HepG2 (cell line): ENCODE measurements at regions not wholly inside any gene's neighbourhood (a gene's known extent, or its start where the extent isn't known, plus 50 kb on each side); places are given as distances from the start of the nearest gene placed in this dataset.

Source experiments
- ATAC-seq: fragments of 200-7000 bp; cut with Tn5 transposase; 3 replicates; pipeline ENCODE4 v1.9.1; 2020; ENCODE audit warnings: mild to moderate bottlenecking, moderate library complexity
- BruUV-seq: library from RNA; stranded (reverse); fragments of 400-500 nt; replicated peaks from 2 replicates; lab custom pipeline; 2021; lab: Mats Ljungman, UMichigan
- CTCF ChIA-PET: fragments of 300-600 bp; formaldehyde crosslinking; extraction: SDS; loops from one replicate; lab custom pipeline; 2021; ENCODE audit warnings: low total read pairs, inconsistent platforms, low intra/inter-chr PET ratio; lab: Yijun Ruan, JAX
- POLR2A ChIA-PET: fragments of 350-600 bp; sonication (Branson Sonifier 250); formaldehyde crosslinking; loops from one replicate; lab custom pipeline; 2020; ENCODE audit warnings: antibody characterized with exemption, inconsistent platforms; lab: Yijun Ruan, JAX
- DNase-seq: peaks from one replicate; pipeline ENCODE4 v3.0.0-alpha.2; 2015; ENCODE audit warnings: low spot score
- FAIRE-seq: peaks from 3 replicates; lab custom pipeline; 2011; peaks lifted over from hg19 to GRCh38; lab: Jason Lieb, UNC
- H2AFZ ChIP-seq: one replicate; pipeline ENCODE4 v1.6.1; 2011; ENCODE audit warnings: low read length, inconsistent platforms
- H3K27ac ChIP-seq: fragments of 300-600 bp; 3 replicates; pipeline ENCODE4 v1.8.0; 2011; ENCODE audit warnings: mixed run types, mild to moderate bottlenecking, mixed read lengths, low read length, inconsistent platforms; ENCODE audit not compliant: insufficient read depth; ENCODE audit errors: extremely low read length
- H3K27me3 ChIP-seq, 2 experiments: fragments of 200-600 bp in 1 of 2; 2 replicates in 1 of 2; 3 replicates in 1 of 2; pipeline versions ENCODE4 v1.6.0 to v1.8.0; 2011; ENCODE audit warnings: low read length in 2 of 2, mild to moderate bottlenecking in 2 of 2, moderate library complexity in 2 of 2, inconsistent platforms in 1 of 2; ENCODE audit not compliant: insufficient read depth in 2 of 2, control insufficient read depth in 1 of 2
- H3K36me3 ChIP-seq, 2 experiments: fragments of 200-600 bp in 1 of 2; replicated peaks in 1 of 2; 2 replicates in 1 of 2; 3 replicates in 1 of 2; pipeline versions ENCODE4 v1.5.1 to v1.8.0; 2011; ENCODE audit warnings: low read length in 2 of 2, inconsistent platforms in 1 of 2; ENCODE audit not compliant: insufficient read depth in 2 of 2, control insufficient read depth in 1 of 2
- H3K4me1 ChIP-seq: 2 replicates; pipeline ENCODE4 v1.5.1; 2012; ENCODE audit warnings: low read length, inconsistent platforms; ENCODE audit not compliant: insufficient read depth
- H3K4me2 ChIP-seq: 2 replicates; pipeline ENCODE4 v1.6.0; 2011; ENCODE audit warnings: low read depth, low read length, inconsistent platforms
- H3K4me3 ChIP-seq, 3 experiments: fragments of 200-600 bp in 1 of 3; sonication (generic), shearing (Covaris generic) in 1 of 3; replicated peaks in 1 of 3; 2 replicates each; pipeline ENCODE4 v1.5.1; 2011 to 2016; ENCODE audit warnings: low read length in 3 of 3, inconsistent platforms in 2 of 3, low read depth in 2 of 3, mild to moderate bottlenecking in 2 of 3, control low read depth in 1 of 3, mixed read lengths in 1 of 3; ENCODE audit not compliant: insufficient read depth in 1 of 3
- H3K79me2 ChIP-seq: one replicate; pipeline ENCODE4 v1.6.1; 2011; ENCODE audit warnings: low read length, inconsistent platforms; ENCODE audit not compliant: insufficient read depth
- H3K9ac ChIP-seq: 2 replicates; pipeline ENCODE4 v1.6.0; 2011; ENCODE audit warnings: mild to moderate bottlenecking, low read depth, low read length, inconsistent platforms; ENCODE audit not compliant: insufficient read depth
- H3K9me3 ChIP-seq: 2 replicates; pipeline ENCODE4 v1.5.1; 2012; ENCODE audit warnings: mild to moderate bottlenecking, low read length
- H4K20me1 ChIP-seq: 2 replicates; pipeline ENCODE4 v1.6.0; 2011; ENCODE audit warnings: inconsistent platforms, mild to moderate bottlenecking, low read length, moderate library complexity; ENCODE audit not compliant: insufficient read depth
- ELF3 ChIP-seq: IDR thresholded peaks from 2 replicates; pipeline ENCODE4 v1.6.1; 2016; ENCODE audit warnings: missing genetic modification reagents, missing compliant biosample characterization
- ETV5 ChIP-seq: IDR thresholded peaks from 2 replicates; pipeline ENCODE4 v1.6.1; 2018; ENCODE audit warnings: missing biosample characterization, missing genetic modification reagents, inconsistent platforms, borderline replicate concordance
- FOXP1 ChIP-seq, 2 experiments: fragments of 450-650 bp in 1 of 2; IDR thresholded peaks; 2 replicates each; pipeline ENCODE4 v1.6.1; 2017 to 2018; ENCODE audit warnings: antibody characterized with exemption in 1 of 2
- ISL2 ChIP-seq: sonication (generic); formaldehyde crosslinking; IDR thresholded peaks from 2 replicates; pipeline ENCODE4 v1.5.0; 2020; ENCODE audit warnings: missing genetic modification reagents
- MTA3 ChIP-seq: sonication (generic); formaldehyde crosslinking; IDR thresholded peaks from 2 replicates; pipeline ENCODE4 v1.4.0; 2020; ENCODE audit warnings: missing genetic modification reagents
- NCOA1 ChIP-seq: sonication (generic); formaldehyde crosslinking; IDR thresholded peaks from 2 replicates; pipeline ENCODE4 v1.9.0; 2021; ENCODE audit warnings: missing genetic modification reagents
- RBM22 ChIP-seq: fragments of 200-400 bp; formaldehyde crosslinking; optimal IDR thresholded peaks from 2 replicates; pipeline ENCODE3; 2017; ENCODE audit warnings: mild to moderate bottlenecking, low read length, moderate library complexity
- SIX1 ChIP-seq: sonication (generic); formaldehyde crosslinking; IDR thresholded peaks from 2 replicates; pipeline ENCODE4 v1.4.0; 2020; ENCODE audit warnings: missing genetic modification reagents, borderline replicate concordance
- SMARCE1 ChIP-seq: fragments of 450-650 bp; IDR thresholded peaks from 2 replicates; pipeline ENCODE4 v1.6.1; 2017; ENCODE audit warnings: borderline replicate concordance
- SPEN ChIP-seq: sonication (generic); formaldehyde crosslinking; IDR thresholded peaks from 2 replicates; pipeline ENCODE4 v1.5.1; 2020; ENCODE audit warnings: low read depth, mild to moderate bottlenecking, missing genetic modification reagents
- STAT5B ChIP-seq: sonication (generic); formaldehyde crosslinking; IDR thresholded peaks from 2 replicates; pipeline ENCODE4 v1.4.0; 2020; ENCODE audit warnings: missing genetic modification reagents
- TOE1 ChIP-seq: sonication (generic); formaldehyde crosslinking; IDR thresholded peaks from 2 replicates; pipeline ENCODE4 v1.4.0; 2020; ENCODE audit warnings: mild to moderate bottlenecking, missing genetic modification reagents
- XRCC5 ChIP-seq: fragments of 200-400 bp; formaldehyde crosslinking; optimal IDR thresholded peaks from 2 replicates; pipeline ENCODE3; 2017; ENCODE audit warnings: mild to moderate bottlenecking, low read length
- ZNF138 ChIP-seq: sonication (generic); formaldehyde crosslinking; IDR thresholded peaks from 2 replicates; pipeline ENCODE4 v1.5.0; 2020; ENCODE audit warnings: mild to moderate bottlenecking, low read depth, missing genetic modification reagents
- ZNF24 ChIP-seq: fragments of 450-650 bp; IDR thresholded peaks from 2 replicates; pipeline ENCODE4 v1.6.1; 2017; ENCODE audit warnings: antibody characterized with exemption, mild to moderate bottlenecking
- ZNF317 ChIP-seq: sonication (generic); formaldehyde crosslinking; IDR thresholded peaks from 2 replicates; pipeline ENCODE4 v1.5.0; 2020; ENCODE audit warnings: mild to moderate bottlenecking, missing genetic modification reagents
- ZNF432 ChIP-seq: sonication (generic); formaldehyde crosslinking; IDR thresholded peaks from 2 replicates; pipeline ENCODE4 v1.5.0; 2020; ENCODE audit warnings: missing genetic modification reagents, mild to moderate bottlenecking, borderline replicate concordance
- ZNF546 ChIP-seq: sonication (generic); formaldehyde crosslinking; conservative IDR thresholded peaks from 2 replicates; pipeline ENCODE4 v1.8.1; 2023; ENCODE audit warnings: mild to moderate bottlenecking, missing genetic modification reagents
- ZNF607 ChIP-seq: sonication (generic); formaldehyde crosslinking; IDR thresholded peaks from 2 replicates; pipeline ENCODE4 v1.5.1; 2020; ENCODE audit warnings: missing genetic modification reagents, mild to moderate bottlenecking, borderline replicate concordance
- ZNF761 ChIP-seq: sonication (generic); formaldehyde crosslinking; conservative IDR thresholded peaks from 2 replicates; pipeline ENCODE4 v1.4.0; 2020; ENCODE audit warnings: mild to moderate bottlenecking, missing genetic modification reagents
- ZNF768 ChIP-seq: sonication (generic); formaldehyde crosslinking; IDR thresholded peaks from 2 replicates; pipeline ENCODE4 v1.4.0; 2020; ENCODE audit warnings: missing genetic modification reagents
- WGBS: methylation state at CpG from one replicate; pipeline ENCODE4 v1.1.6; 2017; ENCODE audit warnings: low lambda C conversion rate; 5-methylcytosine and 5-hydroxymethylcytosine counted together
- in situ Hi-C: cut with HindIII; loops from 2 replicates; pipeline ENCODE4 v1.10.0; 2017; ENCODE audit warnings: low pct_unique_long_range_greater_than_20kb; ENCODE audit not compliant: extremely low pct_ligation_motif_present
- intact Hi-C: fragments of 100-400 bp; cut with micrococcal nuclease; formaldehyde crosslinking; loops from one replicate; pipeline ENCODE4 v1.10.0; 2022; ENCODE audit not compliant: unreplicated experiment
- TF ChIP-seq, protein P1 (sequence below): sonication (generic); formaldehyde crosslinking; IDR thresholded peaks from 2 replicates; pipeline ENCODE4 v1.4.0; 2020; ENCODE audit warnings: mild to moderate bottlenecking, missing genetic modification reagents
- TF ChIP-seq, protein P2 (sequence below): sonication (generic); formaldehyde crosslinking; IDR thresholded peaks from 2 replicates; pipeline ENCODE4 v1.5.0; 2020; ENCODE audit warnings: missing genetic modification reagents, mild to moderate bottlenecking, borderline replicate concordance
- TF ChIP-seq, protein P3 (sequence below): IDR thresholded peaks from 2 replicates; pipeline ENCODE4 v1.6.1; 2016; ENCODE audit warnings: missing compliant biosample characterization, missing genetic modification reagents, borderline replicate concordance

DNA sequence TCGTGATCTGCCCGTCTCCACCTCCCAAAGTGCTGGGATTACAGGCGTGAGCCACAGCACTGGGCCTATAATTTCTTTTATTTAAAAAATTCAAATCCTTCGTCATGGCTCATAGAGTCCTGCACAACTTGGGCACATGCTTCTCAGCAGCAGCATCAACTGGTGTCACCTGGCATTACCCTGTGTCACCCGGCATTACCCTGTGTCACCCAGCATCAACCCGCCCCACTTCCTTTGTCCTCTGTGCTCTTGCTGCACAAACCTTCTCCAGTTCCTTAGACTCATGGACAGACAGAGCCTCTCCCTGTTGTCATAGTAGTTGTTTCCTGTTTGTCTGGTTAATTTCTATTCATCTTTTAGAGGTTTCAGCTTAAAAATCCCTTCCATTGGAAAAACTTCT, 121.2 kb upstream of the SERBP1 start (continued):
- TF ChIP-seq ZNF138 (CRISPR knock-in tag): no peak
- TF ChIP-seq, all 625 proteins: peak for 0

DNA sequence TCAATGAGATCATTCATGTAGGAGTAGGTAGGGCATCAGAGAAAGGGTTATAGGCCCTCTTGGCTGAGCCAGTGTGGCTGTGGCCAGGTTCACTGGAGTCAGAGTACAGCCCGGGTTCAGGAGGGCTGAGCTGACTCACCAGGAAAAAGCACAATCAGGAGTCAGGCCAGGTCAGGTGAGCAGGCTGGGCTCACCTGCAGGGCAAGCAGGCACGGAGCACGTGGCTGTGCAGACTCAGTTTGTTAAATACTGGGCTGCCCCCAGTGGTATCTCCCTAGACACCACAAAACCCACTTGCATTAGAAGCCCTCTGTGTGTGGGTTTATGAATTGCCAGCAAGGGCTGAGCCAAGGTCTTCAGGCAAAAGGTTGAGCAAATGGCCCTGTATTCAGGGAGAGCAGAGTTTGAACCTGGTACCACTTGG, 122.1 kb upstream of the SERBP1 start:
- H3K4me1 ChIP-seq: peaks cover 44% of the 10 kb centered on the region
- intact Hi-C loops: loop anchor here (1.0 kb wide), 1 partner anchor 8 kb away; no protein-coding TSS in a partner anchor
- H3K27me3 ChIP-seq: no peaks in the 10 kb centered on the region; a peak in 1 of 5 replicates
- H3K36me3 ChIP-seq: no peaks in the 10 kb centered on the region
- H3K4me2 ChIP-seq: peak overlapping the region; percentile 31
- BruUV-seq: no TSS peak
- H3K27ac ChIP-seq: no peak overlapping the region
- ATAC-seq (peak; percentile 93), DNase-seq (peak; percentile 52), FAIRE-seq (peak; percentile 34)
- H3K79me2 ChIP-seq: no peaks in the 10 kb centered on the region
- in situ Hi-C loops: no loop called here
- H3K4me3 ChIP-seq: no peak overlapping the region
- no peak overlapping the region for H2AFZ ChIP-seq
- no peak overlapping the region for H3K9ac ChIP-seq
- ChIA-PET POLR2A (no interaction called here), CTCF (no interaction called here)
- no peaks in the 10 kb centered on the region for H4K20me1 ChIP-seq
- no peaks in the 10 kb centered on the region for H3K9me3 ChIP-seq
- 0% methylated on average over 3 of the region's 3 CpGs for WGBS
- TF ChIP-seq ZNF317 (CRISPR knock-in tag): no peak
- peak; percentile 16 for TF ChIP-seq XRCC5
- TF ChIP-seq ZNF607 (CRISPR knock-in tag): peak; percentile 60; the same call in 1 of the 2 replicates
- peak; percentile 59; the same call in 1 of the 2 replicates for TF ChIP-seq ISL2
- TF ChIP-seq ZNF761 (CRISPR knock-in tag): no peak
- no peak for TF ChIP-seq MTA3 (CRISPR knock-in tag)
- TF ChIP-seq STAT5B (CRISPR knock-in tag): no peak
- no peak for TF ChIP-seq FOXP1 (IDR thresholded peaks at IDR 0.05)
- no peak for TF ChIP-seq FOXP1 (CRISPR knock-in tag; IDR thresholded peaks at IDR 0.05)
- TF ChIP-seq RBM22: no peak
- TF ChIP-seq ZNF432: no peak
- TF ChIP-seq NCOA1 (CRISPR knock-in tag): peak; percentile 76; the same call in 1 of the 2 replicates
- TF ChIP-seq ETV5 (CRISPR knock-in tag): peak; percentile 68
- TF ChIP-seq ZNF768 (CRISPR knock-in tag): peak; percentile 44; the same call in 1 of the 2 replicates
- TF ChIP-seq, protein P1, sequence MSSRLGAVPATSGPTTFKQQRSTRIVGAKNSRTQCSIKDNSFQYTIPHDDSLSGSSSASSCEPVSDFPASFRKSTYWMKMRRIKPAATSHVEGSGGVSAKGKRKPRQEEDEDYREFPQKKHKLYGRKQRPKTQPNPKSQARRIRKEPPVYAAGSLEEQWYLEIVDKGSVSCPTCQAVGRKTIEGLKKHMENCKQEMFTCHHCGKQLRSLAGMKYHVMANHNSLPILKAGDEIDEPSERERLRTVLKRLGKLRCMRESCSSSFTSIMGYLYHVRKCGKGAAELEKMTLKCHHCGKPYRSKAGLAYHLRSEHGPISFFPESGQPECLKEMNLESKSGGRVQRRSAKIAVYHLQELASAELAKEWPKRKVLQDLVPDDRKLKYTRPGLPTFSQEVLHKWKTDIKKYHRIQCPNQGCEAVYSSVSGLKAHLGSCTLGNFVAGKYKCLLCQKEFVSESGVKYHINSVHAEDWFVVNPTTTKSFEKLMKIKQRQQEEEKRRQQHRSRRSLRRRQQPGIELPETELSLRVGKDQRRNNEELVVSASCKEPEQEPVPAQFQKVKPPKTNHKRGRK (CRISPR knock-in tag): no peak
- TF ChIP-seq ZNF546 (CRISPR knock-in tag): no peak
- TF ChIP-seq, protein P2, sequence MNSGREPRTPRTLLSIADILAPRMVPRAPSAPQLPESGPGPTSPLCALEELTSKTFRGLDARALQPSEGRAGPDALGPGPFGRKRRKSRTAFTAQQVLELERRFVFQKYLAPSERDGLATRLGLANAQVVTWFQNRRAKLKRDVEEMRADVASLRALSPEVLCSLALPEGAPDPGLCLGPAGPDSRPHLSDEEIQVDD (CRISPR knock-in tag): no peak
- TF ChIP-seq SMARCE1: no peak
- TF ChIP-seq SPEN (CRISPR knock-in tag): peak; percentile 53; the same call in 1 of the 2 replicates
- TF ChIP-seq, protein P3, sequence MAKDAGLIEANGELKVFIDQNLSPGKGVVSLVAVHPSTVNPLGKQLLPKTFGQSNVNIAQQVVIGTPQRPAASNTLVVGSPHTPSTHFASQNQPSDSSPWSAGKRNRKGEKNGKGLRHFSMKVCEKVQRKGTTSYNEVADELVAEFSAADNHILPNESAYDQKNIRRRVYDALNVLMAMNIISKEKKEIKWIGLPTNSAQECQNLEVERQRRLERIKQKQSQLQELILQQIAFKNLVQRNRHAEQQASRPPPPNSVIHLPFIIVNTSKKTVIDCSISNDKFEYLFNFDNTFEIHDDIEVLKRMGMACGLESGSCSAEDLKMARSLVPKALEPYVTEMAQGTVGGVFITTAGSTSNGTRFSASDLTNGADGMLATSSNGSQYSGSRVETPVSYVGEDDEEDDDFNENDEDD (CRISPR knock-in tag): peak; percentile 55; the same call in 1 of the 2 replicates
- no peak for TF ChIP-seq TOE1 (CRISPR knock-in tag)
- peak; percentile 22; the same call in 1 of the 2 replicates for TF ChIP-seq SIX1 (CRISPR knock-in tag)
- TF ChIP-seq ZNF24: no peak
- peak; percentile 94 for TF ChIP-seq ELF3 (CRISPR knock-in tag)
